K562 (cell line): ENCODE measurements at regions not wholly inside any gene's neighbourhood (a gene's known extent, or its start where the extent isn't known, plus 50 kb on each side); places are given as distances from the start of the nearest gene placed in this dataset.
"Not testable (repeated sequence)": the region's sequence is repeated elsewhere in the genome, so short reads cannot be mapped to it uniquely, and the experiment has no call there.

Experiments used
- ATAC-seq: fragments of 200-7000 bp; cut with Tn5 transposase; 3 replicates; pipeline ENCODE4 v1.9.1; 2020; ENCODE audit warnings: moderate library complexity
- BruUV-seq: library from RNA; stranded (reverse); fragments of 400-500 nt; replicated peaks from 2 replicates; lab custom pipeline; 2021; lab: Mats Ljungman, UMichigan
- CTCF ChIA-PET: fragments of 300-600 bp; formaldehyde crosslinking; extraction: SDS; loops from one replicate; lab custom pipeline; 2021; ENCODE audit warnings: low intra/inter-chr PET ratio; lab: Yijun Ruan, JAX
- POLR2A ChIA-PET: fragments of 300-600, 350-650 bp; sonication (Branson Sonifier 250); formaldehyde crosslinking; extraction: SDS; loops from one replicate; lab custom pipeline; 2021; ENCODE audit warnings: antibody characterized with exemption, inconsistent platforms; lab: Yijun Ruan, JAX
- DNase-seq, 4 experiments: peaks; one replicate each; pipeline versions ENCODE4 v3.0.0 to v3.0.0-alpha.2; 2011 to 2018; ENCODE audit warnings: low spot score in 3 of 4, mixed read lengths in 3 of 4; ENCODE audit errors: extremely low read depth in 1 of 4
- FAIRE-seq: peaks from 2 replicates; lab custom pipeline; 2011; peaks lifted over from hg19 to GRCh38; lab: Jason Lieb, UNC
- H2AFZ ChIP-seq: 2 replicates; pipeline ENCODE4 v1.6.0; 2011; ENCODE audit warnings: low read depth, low read length, control low read depth, inconsistent platforms
- H3K27ac ChIP-seq: fragments of 200-600 bp; 3 replicates; pipeline ENCODE4 v1.8.0; 2011; ENCODE audit warnings: low read depth, mild to moderate bottlenecking, control low read depth, inconsistent platforms, low read length, moderate library complexity, mixed read lengths; ENCODE audit errors: extremely low read depth
- H3K27me3 ChIP-seq, 2 experiments: fragments of 300-600 bp in 1 of 2; 2 replicates in 1 of 2; 3 replicates in 1 of 2; pipeline versions ENCODE4 v1.6.0 to v1.8.0; 2011; ENCODE audit warnings: inconsistent platforms in 2 of 2, low read length in 2 of 2, mild to moderate bottlenecking in 1 of 2, mixed read lengths in 1 of 2, moderate library complexity in 1 of 2; ENCODE audit not compliant: control insufficient read depth in 2 of 2, insufficient read depth in 2 of 2
- H3K36me3 ChIP-seq: fragments of 300-600 bp; 3 replicates; pipeline ENCODE4 v1.8.0; 2011; ENCODE audit warnings: mild to moderate bottlenecking, low read length, inconsistent platforms; ENCODE audit not compliant: control insufficient read depth, insufficient read depth
- H3K4me1 ChIP-seq, 2 experiments: fragments of 200-600 bp in 1 of 2; replicated peaks in 1 of 2; 2 replicates in 1 of 2; 3 replicates in 1 of 2; pipeline versions ENCODE4 v1.5.1 to v1.8.0; 2011; ENCODE audit warnings: inconsistent platforms in 2 of 2, low read length in 2 of 2, mild to moderate bottlenecking in 1 of 2, mixed read lengths in 1 of 2, moderate library complexity in 1 of 2; ENCODE audit not compliant: control insufficient read depth in 2 of 2, insufficient read depth in 2 of 2
- H3K4me2 ChIP-seq: 2 replicates; pipeline ENCODE4 v1.6.1; 2011; ENCODE audit warnings: low read length, control low read depth, inconsistent platforms, mixed read lengths; ENCODE audit not compliant: insufficient read depth
- H3K4me3 ChIP-seq: fragments of 200-600 bp; sonication (generic), shearing (Covaris generic); 2 replicates; pipeline ENCODE4 v1.5.1; 2016; ENCODE audit warnings: control low read depth, inconsistent platforms
- H3K79me2 ChIP-seq: fragments of 200-600 bp; 3 replicates; pipeline ENCODE4 v1.8.0; 2011; ENCODE audit warnings: low read length, inconsistent platforms; ENCODE audit not compliant: control insufficient read depth, insufficient read depth
- H3K9ac ChIP-seq, 2 experiments: 2 replicates each; pipeline versions ENCODE4 v1.6.0 to v1.6.1; 2011; ENCODE audit warnings: low read depth in 2 of 2, low read length in 2 of 2, control low read depth in 1 of 2, inconsistent platforms in 1 of 2, mild to moderate bottlenecking in 1 of 2, mixed read lengths in 1 of 2; ENCODE audit not compliant: insufficient read depth in 1 of 2
- H3K9me1 ChIP-seq: one replicate; pipeline ENCODE4 v1.6.0; 2011; ENCODE audit warnings: inconsistent platforms, mild to moderate bottlenecking, low read length, moderate library complexity; ENCODE audit not compliant: control insufficient read depth, insufficient read depth
- H3K9me3 ChIP-seq: replicated peaks from 2 replicates; pipeline ENCODE4 v1.5.1; 2011; ENCODE audit warnings: low read depth, low read length, inconsistent platforms; ENCODE audit not compliant: control insufficient read depth, insufficient read depth
- H4K20me1 ChIP-seq: replicated peaks from 2 replicates; pipeline ENCODE4 v1.6.1; 2011; ENCODE audit warnings: low read length, inconsistent platforms, mixed read lengths; ENCODE audit not compliant: control insufficient read depth, insufficient read depth
- ATF1 ChIP-seq, 2 experiments: fragments of 450-650 bp in 1 of 2; IDR thresholded peaks; 2 replicates each; pipeline ENCODE4 v1.6.1; 2016; ENCODE audit warnings: missing compliant biosample characterization in 1 of 2, missing genetic modification characterization in 1 of 2
- E2F3 ChIP-seq: fragments of 250-450 bp; sonication (Bioruptor Pico); IDR thresholded peaks from 2 replicates; pipeline ENCODE4 v1.4.0; 2020; ENCODE audit warnings: mild to moderate bottlenecking
- EP400 ChIP-seq: fragments of 450-650 bp; IDR thresholded peaks from 2 replicates; pipeline ENCODE4 v1.6.1; 2017; ENCODE audit warnings: antibody characterized with exemption, mild to moderate bottlenecking, moderate library complexity
- FOXK2 ChIP-seq, 2 experiments: fragments of 450-650 bp; IDR thresholded peaks in 1 of 2; conservative IDR thresholded peaks in 1 of 2; 2 replicates each; pipeline ENCODE4 v1.6.1; 2016; ENCODE audit warnings: low read depth in 2 of 2, mild to moderate bottlenecking in 1 of 2
- NRF1 ChIP-seq, 2 experiments: fragments of 450-650 bp; IDR thresholded peaks in 1 of 2; conservative IDR thresholded peaks in 1 of 2; 2 replicates each; pipeline ENCODE4 v1.6.1; 2014; ENCODE audit warnings: mild to moderate bottlenecking in 2 of 2
- RAD21 ChIP-seq, 2 experiments: fragments of 250-450 bp in 1 of 2; fragments of 450-650 bp in 1 of 2; sonication (Bioruptor Pico) in 1 of 2; formaldehyde crosslinking in 1 of 2; IDR thresholded peaks in 1 of 2; conservative IDR thresholded peaks in 1 of 2; 2 replicates each; pipeline versions ENCODE4 v1.4.0 to v1.8.0; 2020 to 2022; ENCODE audit warnings: mild to moderate bottlenecking in 2 of 2, moderate library complexity in 1 of 2
- TAF7 ChIP-seq: fragments of 450-650 bp; IDR thresholded peaks from 2 replicates; pipeline ENCODE4 v1.6.1; 2016; ENCODE audit warnings: missing genetic modification characterization, missing compliant biosample characterization
- TAF9B ChIP-seq: fragments of 450-650 bp; IDR thresholded peaks from 2 replicates; pipeline ENCODE4 v1.6.1; 2018; ENCODE audit warnings: mild to moderate bottlenecking; ENCODE audit not compliant: partially characterized antibody
- YY1 ChIP-seq, 3 experiments: IDR thresholded peaks; 2 replicates each; pipeline ENCODE4 v1.6.1; 2011; ENCODE audit warnings: low read length in 2 of 3, mild to moderate bottlenecking in 2 of 3, moderate library complexity in 2 of 3, borderline replicate concordance in 1 of 3, control low read depth in 1 of 3, low read depth in 1 of 3; ENCODE audit not compliant: insufficient read depth in 3 of 3, insufficient replicate concordance in 2 of 3, control insufficient read depth in 1 of 3, insufficient read length in 1 of 3; ENCODE audit errors: extremely low read depth in 1 of 3
- WGBS: fragments of 100-300 bp; shearing (Covaris generic); methylation state at CpG from one replicate; pipeline ENCODE4 v1.1.6; 2016; ENCODE audit warnings: low coverage, mixed read lengths; ENCODE audit not compliant: insufficient coverage; ENCODE audit errors: missing lambda C conversion rate; 5-methylcytosine and 5-hydroxymethylcytosine counted together
- in situ Hi-C: fragments of 300-500 bp; cut with MboI; formaldehyde crosslinking; loops from 4 replicates; pipeline ENCODE4 v1.15.0; 2018; ENCODE audit warnings: inconsistent platforms, mixed read lengths
- intact Hi-C: fragments of 100-400 bp; cut with micrococcal nuclease; formaldehyde crosslinking; loops from 2 replicates; pipeline ENCODE4 v1.14.2; 2022
- TF ChIP-seq, protein P1 (sequence below), 2 experiments: IDR thresholded peaks in 1 of 2; conservative IDR thresholded peaks in 1 of 2; 2 replicates each; pipeline ENCODE4 v1.6.1; 2016; ENCODE audit warnings: low read depth in 2 of 2, mild to moderate bottlenecking in 1 of 2, missing compliant biosample characterization in 1 of 2, missing genetic modification characterization in 1 of 2, moderate library complexity in 1 of 2

DNA sequence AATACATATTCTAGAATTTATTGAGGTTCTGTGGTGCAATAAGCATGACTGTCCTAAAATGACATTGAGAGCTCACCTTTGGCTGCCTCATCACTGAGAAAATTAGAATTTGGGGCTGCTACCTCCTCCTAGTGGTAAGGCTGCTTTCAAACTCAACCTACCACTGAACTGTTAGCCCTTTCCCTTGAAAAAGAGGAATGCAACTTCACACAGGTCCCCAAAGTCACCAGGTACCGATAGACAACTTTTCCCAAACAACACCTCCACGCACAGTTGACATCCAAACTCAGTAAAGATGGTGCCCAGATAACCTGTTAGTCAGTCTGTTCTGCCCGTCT is 75.9 kb upstream of the SCIN start (continued):
- no peak for TF ChIP-seq E2F3 (CRISPR knock-in tag)

DNA sequence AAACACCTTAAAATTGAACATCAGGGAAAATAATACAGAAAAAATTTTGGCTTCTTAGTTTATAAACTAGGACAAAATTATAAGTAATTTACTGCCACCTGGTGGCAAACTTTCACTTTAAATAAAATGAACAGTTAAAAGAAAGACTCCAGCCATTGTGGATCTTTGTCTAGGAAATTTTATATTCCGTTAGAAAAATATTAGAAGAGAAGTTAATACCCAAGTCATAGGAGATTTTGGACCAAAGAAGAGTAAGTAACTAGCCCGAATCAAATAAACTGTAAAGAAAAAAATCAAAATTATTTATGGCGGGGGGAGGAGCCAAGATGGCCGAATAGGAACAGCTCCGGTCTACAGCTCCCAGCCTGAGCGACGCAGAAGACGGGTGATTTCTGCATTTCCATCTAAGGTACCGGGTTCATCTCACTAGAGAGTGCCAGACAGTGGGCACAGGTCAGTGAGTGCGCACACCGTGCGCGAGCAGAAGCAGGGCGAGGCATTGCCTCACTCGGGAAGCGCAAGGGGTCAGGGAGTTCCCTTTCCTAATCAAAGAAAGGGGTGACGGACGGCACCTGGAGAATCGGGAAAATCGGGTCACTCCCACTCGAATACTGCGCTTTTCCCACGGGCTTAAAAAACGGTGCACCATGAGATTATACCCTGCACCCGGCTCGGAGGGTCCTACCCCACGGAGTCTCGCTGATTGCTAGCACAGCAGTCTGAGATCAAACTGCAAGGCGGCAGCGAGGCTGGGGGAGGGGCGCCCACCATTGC is 73.4 kb upstream of the SCIN start:
- not testable (repeated sequence) for H3K9me1 ChIP-seq; H3K27me3 ChIP-seq; FAIRE-seq; H3K36me3 ChIP-seq; H3K9me3 ChIP-seq; H4K20me1 ChIP-seq; BruUV-seq; H3K79me2 ChIP-seq; H3K4me1 ChIP-seq; TF ChIP-seq ATF1 (CRISPR knock-in tag; IDR thresholded peaks at IDR 0.05)
- Histone ChIP-seq H3K4me2 (peak overlapping the region; percentile 71), H2AFZ (peak overlapping the region; percentile 82), H3K4me3 (peak overlapping the region; percentile 39), H3K27ac (peak overlapping the region; percentile 5; the same call in 2 of the 3 replicates), H3K9ac (peak overlapping the region; percentile 45 to 87)
- peak; percentile 85 for ATAC-seq
- in situ Hi-C loops, result loop anchor here (25.0 kb wide), 1 partner anchor 1085 kb away; no protein-coding TSS in a partner anchor
- DNase-seq, result peak; percentile 16 to 76 (median 24)
- WGBS, result 2% methylated on average over 16 of the region's 31 CpGs
- CTCF ChIA-PET, result interaction anchor here (0.6 to 1.7 kb wide), 8 partner anchors 38 to 621 kb away, joined by 3 to 6 read pairs (median 4); no protein-coding TSS in a partner anchor
- POLR2A ChIA-PET, result interaction anchor here (0.6 kb wide), 1 partner anchor 90 kb away, joined by 4 read pairs; no protein-coding TSS in a partner anchor
- intact Hi-C loops, result loop anchor here (1.0 to 2.0 kb wide), 3 partner anchors 63 to 1070 kb away; no protein-coding TSS in a partner anchor
- TF ChIP-seq TAF7, result peak; percentile 57; the same call in 1 of the 2 replicates
- TF ChIP-seq NRF1 (conservative IDR thresholded peaks at IDR 0.05 in 1 of 2, IDR thresholded peaks at IDR 0.05 in 1 of 2), result peak in 1 of 2 experiments; percentile 35; a peak in 2 of 4 replicates
- TF ChIP-seq, protein P1, sequence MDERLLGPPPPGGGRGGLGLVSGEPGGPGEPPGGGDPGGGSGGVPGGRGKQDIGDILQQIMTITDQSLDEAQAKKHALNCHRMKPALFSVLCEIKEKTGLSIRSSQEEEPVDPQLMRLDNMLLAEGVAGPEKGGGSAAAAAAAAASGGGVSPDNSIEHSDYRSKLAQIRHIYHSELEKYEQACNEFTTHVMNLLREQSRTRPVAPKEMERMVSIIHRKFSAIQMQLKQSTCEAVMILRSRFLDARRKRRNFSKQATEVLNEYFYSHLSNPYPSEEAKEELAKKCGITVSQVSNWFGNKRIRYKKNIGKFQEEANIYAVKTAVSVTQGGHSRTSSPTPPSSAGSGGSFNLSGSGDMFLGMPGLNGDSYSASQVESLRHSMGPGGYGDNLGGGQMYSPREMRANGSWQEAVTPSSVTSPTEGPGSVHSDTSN (CRISPR knock-in tag; IDR thresholded peaks at IDR 0.05; ENCODE audit: low read depth), result not testable (repeated sequence)
- TF ChIP-seq, protein P1 (tag; conservative IDR thresholded peaks at IDR 0.05; ENCODE audit: low read depth), result peak; percentile 72
- peak; percentile 30; the same call in 1 of the 2 replicates for TF ChIP-seq ATF1 (tag; IDR thresholded peaks at IDR 0.05)
- peak; percentile 69 to 70 for TF ChIP-seq RAD21 (CRISPR knock-in tag; conservative IDR thresholded peaks at IDR 0.05 in 1 of 2, IDR thresholded peaks at IDR 0.05 in 1 of 2)
- TF ChIP-seq EP400, result peak; percentile 26; the same call in 1 of the 2 replicates
- peak; percentile 26 to 69 (median 46) for TF ChIP-seq YY1 (IDR thresholded peaks at IDR 0.05; ENCODE audit: borderline replicate concordance in 1 of 3, control insufficient read depth in 1 of 3, extremely low read depth in 1 of 3, insufficient read depth in 3 of 3, insufficient read length in 1 of 3, insufficient replicate concordance in 2 of 3, low read depth in 1 of 3, low read length in 2 of 3)
- peak; percentile 22 for TF ChIP-seq TAF9B
- 0 out of 4 replicates have a peak, but pooled peaks of 1 of the 2 experiments have one; percentile 20 for TF ChIP-seq FOXK2 (conservative IDR thresholded peaks at IDR 0.05 in 1 of 2, IDR thresholded peaks at IDR 0.05 in 1 of 2; ENCODE audit: low read depth in 2 of 2)
